H1 (cell line): ENCODE measurements at regions not wholly inside any gene's neighbourhood (a gene's known extent, or its start where the extent isn't known, plus 50 kb on each side); places are given as distances from the start of the nearest gene placed in this dataset.

Experiments used
- BRCA1 ChIP-seq: IDR thresholded peaks from 2 replicates; pipeline ENCODE4 v1.6.1; 2012; ENCODE audit warnings: low read depth, low read length, improper control_type of control experiment
- CBX5 ChIP-seq: fragments of 300-800, 300-1000 bp; sonication (generic); IDR thresholded peaks from 2 replicates; pipeline ENCODE4 v1.7.1; 2016; ENCODE audit warnings: antibody characterized with exemption, low read length, low read depth
- CHD2 ChIP-seq: IDR thresholded peaks from 2 replicates; pipeline ENCODE4 v1.6.1; 2012; ENCODE audit warnings: low read length, improper control_type of control experiment
- EP300 ChIP-seq, 2 experiments: IDR thresholded peaks; 1 replicate in 1 of 2; 2 replicates in 1 of 2; pipeline ENCODE4 v1.6.1; 2011 to 2012; ENCODE audit warnings: low read depth in 2 of 2, low read length in 2 of 2, mild to moderate bottlenecking in 2 of 2, borderline replicate concordance in 1 of 2, inconsistent platforms in 1 of 2, moderate library complexity in 1 of 2
- HDAC6 ChIP-seq: IDR thresholded peaks from one replicate; pipeline ENCODE4 v1.7.1; 2012; ENCODE audit warnings: low read depth, mild to moderate bottlenecking, inconsistent platforms, low read length, moderate library complexity
- KDM1A ChIP-seq: fragments of 200-600, 300-600 bp; sonication (generic); IDR thresholded peaks from 2 replicates; pipeline ENCODE4 v1.7.1; 2016; ENCODE audit warnings: mild to moderate bottlenecking, low read length, borderline replicate concordance
- MAFK ChIP-seq: IDR thresholded peaks from 2 replicates; pipeline ENCODE4 v1.6.1; 2012; ENCODE audit warnings: low read depth, mild to moderate bottlenecking, improper control_type of control experiment, low read length
- MAX ChIP-seq: IDR thresholded peaks from 2 replicates; pipeline ENCODE4 v1.6.1; 2012; ENCODE audit warnings: inconsistent platforms
- POLR2AphosphoS5 ChIP-seq: IDR thresholded peaks from 2 replicates; pipeline ENCODE4 v1.6.1; 2011; ENCODE audit warnings: low read depth, low read length
- RAD21 ChIP-seq, 2 experiments: IDR thresholded peaks in 1 of 2; conservative IDR thresholded peaks in 1 of 2; 2 replicates each; pipeline ENCODE4 v1.6.1; 2011; ENCODE audit warnings: low read depth in 2 of 2, low read length in 2 of 2, improper control_type of control experiment in 1 of 2, inconsistent platforms in 1 of 2, mild to moderate bottlenecking in 1 of 2, moderate library complexity in 1 of 2
- TAF1 ChIP-seq: IDR thresholded peaks from 2 replicates; pipeline ENCODE4 v1.6.1; 2011; ENCODE audit warnings: mild to moderate bottlenecking, low read depth, low read length
- TBP ChIP-seq: IDR thresholded peaks from 2 replicates; pipeline ENCODE4 v1.6.1; 2011; ENCODE audit warnings: low read depth, low read length, improper control_type of control experiment
- TF ChIP-seq, protein P1 (sequence below), 3 experiments: IDR thresholded peaks; 1 replicate in 2 of 3; 2 replicates in 1 of 3; pipeline versions ENCODE4 v1.5.1 to v1.6.1; 2011; ENCODE audit warnings: low read length in 3 of 3, mild to moderate bottlenecking in 3 of 3, inconsistent platforms in 2 of 3, low read depth in 1 of 3, moderate library complexity in 1 of 3; ENCODE audit not compliant: insufficient read depth in 1 of 3; ENCODE audit errors: control extremely low read depth in 1 of 3

DNA sequence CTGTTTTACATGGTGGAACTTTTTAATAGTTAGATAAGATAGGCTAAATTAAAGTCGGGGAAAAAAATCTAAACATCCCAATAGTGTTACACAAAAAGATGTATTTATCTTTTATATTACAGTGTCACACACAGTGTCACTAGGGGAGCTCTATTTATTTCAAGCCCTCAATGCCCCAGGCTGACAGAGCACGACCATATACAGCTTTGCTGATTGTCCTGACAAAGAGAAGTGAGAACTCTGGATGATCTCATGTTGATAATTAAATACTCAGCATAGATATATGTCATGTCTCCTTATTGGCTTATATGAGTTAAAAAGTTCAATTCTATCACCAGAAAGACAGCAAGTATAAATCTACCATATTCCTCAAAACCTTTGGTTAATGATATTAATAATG is 594.3 kb downstream of the LRFN5 start:
- TF ChIP-seq RAD21 (IDR thresholded peaks at IDR 0.05 in 1 of 2, conservative IDR thresholded peaks at IDR 0.05 in 1 of 2; ENCODE audit: low read depth in 2 of 2, low read length in 2 of 2) (no peak), HDAC6 (no peak), KDM1A (no peak), CHD2 (no peak), BRCA1 (no peak), MAX (no peak), TBP (no peak), POLR2AphosphoS5 (no peak), TAF1 (no peak), CBX5 (no peak), EP300 (IDR thresholded peaks at IDR 0.05; ENCODE audit: borderline replicate concordance in 1 of 2, low read depth in 2 of 2, low read length in 2 of 2) (no peak), MAFK (no peak)
- TF ChIP-seq, protein P1, sequence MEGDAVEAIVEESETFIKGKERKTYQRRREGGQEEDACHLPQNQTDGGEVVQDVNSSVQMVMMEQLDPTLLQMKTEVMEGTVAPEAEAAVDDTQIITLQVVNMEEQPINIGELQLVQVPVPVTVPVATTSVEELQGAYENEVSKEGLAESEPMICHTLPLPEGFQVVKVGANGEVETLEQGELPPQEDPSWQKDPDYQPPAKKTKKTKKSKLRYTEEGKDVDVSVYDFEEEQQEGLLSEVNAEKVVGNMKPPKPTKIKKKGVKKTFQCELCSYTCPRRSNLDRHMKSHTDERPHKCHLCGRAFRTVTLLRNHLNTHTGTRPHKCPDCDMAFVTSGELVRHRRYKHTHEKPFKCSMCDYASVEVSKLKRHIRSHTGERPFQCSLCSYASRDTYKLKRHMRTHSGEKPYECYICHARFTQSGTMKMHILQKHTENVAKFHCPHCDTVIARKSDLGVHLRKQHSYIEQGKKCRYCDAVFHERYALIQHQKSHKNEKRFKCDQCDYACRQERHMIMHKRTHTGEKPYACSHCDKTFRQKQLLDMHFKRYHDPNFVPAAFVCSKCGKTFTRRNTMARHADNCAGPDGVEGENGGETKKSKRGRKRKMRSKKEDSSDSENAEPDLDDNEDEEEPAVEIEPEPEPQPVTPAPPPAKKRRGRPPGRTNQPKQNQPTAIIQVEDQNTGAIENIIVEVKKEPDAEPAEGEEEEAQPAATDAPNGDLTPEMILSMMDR (IDR thresholded peaks at IDR 0.05; ENCODE audit: control extremely low read depth in 1 of 3, insufficient read depth in 1 of 3, low read depth in 1 of 3, low read length in 3 of 3), result no peak
